ENCODE measurements at regions not wholly inside any gene's neighbourhood (a gene's known extent, or its start where the extent isn't known, plus 50 kb on each side); places are given as distances from the start of the nearest gene placed in this dataset.

GRCh38 chr5:67378256-67378655, 181.7 kb upstream of the CD180 start:
- H3K27ac ChIP-seq: no peak overlapping the region
- TF ChIP-seq, protein P1, sequence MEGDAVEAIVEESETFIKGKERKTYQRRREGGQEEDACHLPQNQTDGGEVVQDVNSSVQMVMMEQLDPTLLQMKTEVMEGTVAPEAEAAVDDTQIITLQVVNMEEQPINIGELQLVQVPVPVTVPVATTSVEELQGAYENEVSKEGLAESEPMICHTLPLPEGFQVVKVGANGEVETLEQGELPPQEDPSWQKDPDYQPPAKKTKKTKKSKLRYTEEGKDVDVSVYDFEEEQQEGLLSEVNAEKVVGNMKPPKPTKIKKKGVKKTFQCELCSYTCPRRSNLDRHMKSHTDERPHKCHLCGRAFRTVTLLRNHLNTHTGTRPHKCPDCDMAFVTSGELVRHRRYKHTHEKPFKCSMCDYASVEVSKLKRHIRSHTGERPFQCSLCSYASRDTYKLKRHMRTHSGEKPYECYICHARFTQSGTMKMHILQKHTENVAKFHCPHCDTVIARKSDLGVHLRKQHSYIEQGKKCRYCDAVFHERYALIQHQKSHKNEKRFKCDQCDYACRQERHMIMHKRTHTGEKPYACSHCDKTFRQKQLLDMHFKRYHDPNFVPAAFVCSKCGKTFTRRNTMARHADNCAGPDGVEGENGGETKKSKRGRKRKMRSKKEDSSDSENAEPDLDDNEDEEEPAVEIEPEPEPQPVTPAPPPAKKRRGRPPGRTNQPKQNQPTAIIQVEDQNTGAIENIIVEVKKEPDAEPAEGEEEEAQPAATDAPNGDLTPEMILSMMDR (conservative IDR thresholded peaks at IDR 0.05): no peak

- no peak overlapping the region for H3K27ac ChIP-seq
- TF ChIP-seq, protein P1 (conservative IDR thresholded peaks at IDR 0.05): no peak
Observed at GRCh38 chr5:67377631-67378030, 181.0 kb upstream of the CD180 start.

DNA sequence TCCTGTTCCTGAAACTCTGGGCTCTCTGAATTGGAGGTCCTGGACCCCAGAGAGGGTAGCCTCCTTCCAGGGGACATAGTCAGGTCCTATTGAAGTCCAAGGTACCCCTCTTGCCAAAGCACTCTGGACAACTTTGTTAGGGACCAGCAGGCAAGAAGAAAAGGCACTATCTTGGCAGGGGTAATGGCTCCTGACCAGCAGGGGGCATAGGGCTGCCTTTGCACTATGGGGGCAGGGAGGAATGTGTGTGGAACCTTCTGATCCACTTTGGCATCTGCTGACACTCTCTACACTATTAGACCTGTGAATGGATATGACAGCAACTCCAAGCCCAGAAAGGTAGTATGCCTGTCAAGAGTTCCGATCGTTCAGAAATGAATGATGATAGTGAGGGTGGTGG, 179.0 kb upstream of the CD180 start:
- TF ChIP-seq, protein P1 (conservative IDR thresholded peaks at IDR 0.05): no peak
- H3K27ac ChIP-seq: no peak overlapping the region

DNA sequence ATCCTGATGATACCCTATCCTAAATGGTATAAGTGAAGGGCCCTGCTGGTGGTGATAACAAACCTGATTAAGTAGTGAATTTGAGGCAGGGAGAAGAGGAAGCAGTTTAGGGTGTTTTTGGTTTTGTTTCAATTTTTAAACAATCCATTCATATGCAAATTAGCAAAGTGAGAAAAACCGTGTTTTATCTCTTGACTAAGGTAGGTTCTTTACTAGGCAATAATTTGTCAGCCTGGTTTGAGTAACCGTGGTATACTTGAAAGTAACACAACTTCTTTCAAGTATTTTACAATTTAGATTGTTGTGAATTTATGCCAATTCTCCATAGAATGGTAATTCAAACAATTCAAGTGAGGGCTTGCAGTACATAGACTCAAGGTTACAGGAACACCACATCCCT, 177.8 kb upstream of the CD180 start:
- TF ChIP-seq, protein P1 (conservative IDR thresholded peaks at IDR 0.05): no peak
- no peak overlapping the region for H3K27ac ChIP-seq

- TF ChIP-seq, protein P1 (conservative IDR thresholded peaks at IDR 0.05): no peak
- no peak overlapping the region; the same call in 1 of the 2 replicates for H3K27ac ChIP-seq
Observed at GRCh38 chr5:67373518-67373917, 176.9 kb upstream of the CD180 start.

GRCh38 chr5:67372887-67373286, 176.3 kb upstream of the CD180 start:
- H3K27ac ChIP-seq: peak overlapping the region; percentile 8; the same call in 1 of the 2 replicates
- TF ChIP-seq, protein P1 (conservative IDR thresholded peaks at IDR 0.05): no peak

- TF ChIP-seq, protein P1 (conservative IDR thresholded peaks at IDR 0.05): no peak
- H3K27ac ChIP-seq: no peak overlapping the region
Observed at GRCh38 chr5:67371924-67372323, 175.3 kb upstream of the CD180 start.

Measured in VCaP (cell line).